ENCODE measurements at regions not wholly inside any gene's neighbourhood (a gene's known extent, or its start where the extent isn't known, plus 50 kb on each side); places are given as distances from the start of the nearest gene placed in this dataset.

GRCh38 chr5:136513430-136513829 lies 148.1 kb upstream of the TRPC7 start:
- TF ChIP-seq SIN3A (IDR thresholded peaks at IDR 0.05; ENCODE audit: borderline replicate concordance, insufficient read depth, low read length) (no peak), TAF1 (IDR thresholded peaks at IDR 0.05; ENCODE audit: borderline replicate concordance, insufficient read depth, low read length) (no peak), POLR2AphosphoS5 (IDR thresholded peaks at IDR 0.05; ENCODE audit: low read depth, low read length) (no peak)
